Stimulated activated CD8-positive, alpha-beta memory T cell treated with anti-CD3 and anti-CD28 coated beads, Interleukin-2, amount 100 ng/mL, for 1 hour (primary cell): ENCODE measurements at regions not wholly inside any gene's neighbourhood (a gene's known extent, or its start where the extent isn't known, plus 50 kb on each side); places are given as distances from the start of the nearest gene placed in this dataset.

Experiments used
- DNase-seq, 2 donors: peaks; one replicate each; pipeline ENCODE4 v3.0.0-alpha.2; 2020; ENCODE audit warnings: low read depth in 2 of 2

- no peak for DNase-seq
These were observed 222.6 kb upstream of the PPARGC1A start for GRCh38 chr4:24112466-24112865.

GRCh38 chr4:24108567-24108966 lies 218.7 kb upstream of the PPARGC1A start:
- DNase-seq, result no peak

GRCh38 chr4:24105327-24106038 lies 215.6 kb upstream of the PPARGC1A start:
- DNase-seq, result no peak

GRCh38 chr4:24104158-24104565 lies 214.3 kb upstream of the PPARGC1A start:
- DNase-seq, result no peak

- no peak for DNase-seq
These were observed 213.7 kb upstream of the PPARGC1A start for GRCh38 chr4:24103434-24104157.

GRCh38 chr4:24102621-24103020 lies 212.8 kb upstream of the PPARGC1A start:
- DNase-seq, result no peak

GRCh38 chr4:24096603-24097002 lies 206.8 kb upstream of the PPARGC1A start:
- DNase-seq, result no peak

- DNase-seq, result no peak
These were observed 204.9 kb upstream of the PPARGC1A start for GRCh38 chr4:24094726-24095125.

DNA sequence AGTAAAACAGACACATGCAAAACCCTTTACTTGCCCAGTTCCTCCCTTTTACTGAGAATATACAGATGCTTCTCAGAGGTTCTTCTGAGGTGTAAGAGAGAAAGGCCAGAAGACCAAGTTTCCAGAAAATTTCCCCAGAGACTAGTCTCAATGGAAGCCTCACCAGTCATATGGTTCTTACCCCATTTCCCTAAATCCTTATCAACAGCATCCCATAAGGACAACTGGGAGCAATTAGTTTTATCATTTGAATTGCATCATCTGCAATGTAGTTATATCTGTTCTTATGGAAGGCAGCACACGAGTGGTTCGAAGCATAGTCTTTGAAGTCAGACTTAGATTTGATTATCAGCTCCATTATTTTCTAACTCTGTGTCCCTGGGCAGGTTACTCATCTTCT lies 203.6 kb upstream of the PPARGC1A start:
- no peak for DNase-seq

- DNase-seq, result no peak
These were observed 201.9 kb upstream of the PPARGC1A start for GRCh38 chr4:24091639-24092233.

DNA sequence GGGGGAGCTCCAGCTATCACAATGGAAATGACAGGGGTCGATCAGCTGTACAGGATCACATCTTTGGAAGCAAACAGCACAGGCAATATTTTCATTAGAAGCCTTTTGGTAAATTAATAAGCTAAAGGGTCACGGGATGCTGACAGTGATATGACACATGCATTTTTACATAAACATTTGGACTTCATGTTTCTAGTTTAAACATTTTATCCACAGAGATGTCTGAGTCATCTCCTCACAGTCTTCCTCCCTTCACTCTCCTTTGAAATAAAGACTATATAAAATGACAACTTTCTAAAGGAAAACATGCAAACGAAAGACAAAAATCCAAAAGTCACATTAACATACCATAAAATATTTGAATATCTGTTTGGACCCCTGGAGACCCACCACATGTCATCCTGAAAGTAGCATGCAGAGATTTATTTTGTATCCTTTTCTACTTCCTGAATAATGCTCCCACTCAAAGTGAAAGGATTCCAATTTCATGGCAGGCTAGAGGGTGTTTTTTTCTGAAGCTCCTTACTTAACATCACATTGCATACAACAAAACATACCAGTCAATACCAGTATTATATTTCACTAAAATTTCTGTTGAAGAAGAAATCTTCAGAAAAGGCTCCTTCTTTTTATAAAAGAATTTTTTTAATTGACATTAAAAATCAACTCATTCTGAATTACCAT lies 200.1 kb upstream of the PPARGC1A start:
- DNase-seq, result no peak

DNA sequence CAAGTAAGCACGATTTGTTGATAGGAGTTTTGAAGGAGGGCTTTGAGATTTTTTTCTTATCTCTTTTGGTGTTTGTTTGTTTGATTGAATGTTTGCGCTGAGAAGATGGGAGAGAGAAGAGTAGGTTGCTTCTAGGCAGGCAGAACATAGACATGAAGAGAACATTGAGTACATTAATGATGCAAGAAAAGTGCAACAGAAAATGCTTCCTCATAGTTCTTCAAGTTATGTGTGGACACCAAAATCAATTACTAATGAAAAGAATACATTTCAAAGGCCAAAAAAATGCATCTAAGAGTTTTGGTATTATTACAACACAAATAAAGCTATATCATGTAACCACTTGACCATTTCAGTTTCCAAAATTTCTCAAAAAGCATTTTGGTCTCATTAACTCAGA lies 191.0 kb upstream of the PPARGC1A start:
- DNase-seq, result no peak

DNA sequence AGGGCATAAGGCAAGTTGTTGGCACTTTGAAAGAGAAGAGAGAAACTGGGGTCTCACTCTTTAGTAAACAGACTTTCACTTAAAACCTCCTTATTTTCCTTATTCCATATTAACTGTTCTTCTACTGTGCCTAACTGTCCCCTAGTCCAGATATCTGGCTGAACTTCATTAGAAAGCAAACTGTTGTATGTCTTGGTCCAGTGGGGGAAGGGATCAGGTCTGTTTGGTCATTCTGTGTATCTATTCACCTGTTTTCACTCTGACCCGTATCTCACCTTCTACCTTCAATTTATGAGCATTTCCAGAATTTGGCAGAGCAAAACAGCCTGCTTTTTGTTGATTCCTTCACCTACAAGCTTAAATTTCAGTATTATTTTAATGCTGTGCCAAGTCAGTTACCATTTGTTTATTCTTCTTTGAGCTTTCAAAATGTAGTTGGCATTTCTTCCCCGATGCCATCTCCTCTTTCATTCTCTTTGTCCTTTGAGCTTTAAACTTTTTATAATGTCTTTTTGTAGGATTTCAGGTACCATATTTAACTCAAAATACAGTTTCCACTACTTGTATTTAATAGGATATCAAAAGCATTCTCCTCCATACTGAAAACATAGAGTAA lies 188.6 kb upstream of the PPARGC1A start:
- DNase-seq, result no peak

DNA sequence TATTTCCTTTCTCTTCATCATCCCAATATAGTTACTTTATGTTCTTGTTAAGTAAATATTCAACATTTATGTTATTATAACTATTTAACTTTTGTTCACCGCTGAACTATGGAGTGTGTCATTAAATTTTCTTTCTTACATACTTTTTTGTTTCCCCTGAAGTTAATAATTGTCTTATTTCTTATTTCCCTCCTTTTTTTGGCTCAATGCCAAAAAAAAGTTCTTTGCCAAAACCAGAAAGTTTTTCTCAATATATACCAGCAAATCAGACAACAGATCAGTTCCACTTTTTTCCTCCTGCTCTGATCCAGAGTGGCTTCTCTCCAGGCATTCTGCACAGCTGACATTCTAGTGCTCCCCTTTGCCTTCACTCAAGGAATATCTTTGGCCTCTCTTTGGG lies 187.0 kb upstream of the PPARGC1A start:
- no peak for DNase-seq

DNA sequence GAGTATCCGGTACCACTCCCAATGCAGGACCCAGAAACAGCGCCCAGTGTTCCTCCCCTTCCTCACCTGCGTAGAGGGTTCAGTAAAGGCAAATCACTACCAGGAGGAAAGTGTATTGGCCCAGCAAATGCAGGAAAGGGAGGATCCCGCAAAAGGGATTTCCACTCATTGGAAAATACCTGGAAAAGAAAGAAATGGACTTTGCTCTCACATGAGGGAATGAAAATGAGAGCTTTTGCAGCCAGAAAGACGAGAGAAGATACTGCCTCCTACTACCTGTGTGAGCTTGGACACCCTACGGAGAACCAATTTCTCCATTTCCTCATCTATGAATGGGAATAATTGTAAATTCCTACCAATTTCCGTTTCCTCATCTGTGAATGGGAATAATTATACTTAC lies 184.1 kb upstream of the PPARGC1A start:
- DNase-seq, result no peak

GRCh38 chr4:24071612-24072372 lies 181.9 kb upstream of the PPARGC1A start:
- no peak for DNase-seq

- DNase-seq, result no peak
These were observed 180.3 kb upstream of the PPARGC1A start for GRCh38 chr4:24070117-24070516.

GRCh38 chr4:24067367-24068193 lies 177.7 kb upstream of the PPARGC1A start:
- DNase-seq, result no peak

- DNase-seq, result no peak
These were observed 176.1 kb upstream of the PPARGC1A start for GRCh38 chr4:24065974-24066373.

- no peak for DNase-seq
These were observed 173.9 kb upstream of the PPARGC1A start for GRCh38 chr4:24063731-24064130.
